ENCODE measurements at regions not wholly inside any gene's neighbourhood (a gene's known extent, or its start where the extent isn't known, plus 50 kb on each side); places are given as distances from the start of the nearest gene placed in this dataset.

- TF ChIP-seq CTCF (conservative IDR thresholded peaks at IDR 0.05; ENCODE audit: low read depth, low read length) (no peak), EZH2 (IDR thresholded peaks at IDR 0.05; ENCODE audit: borderline replicate concordance, low read depth, low read length, poor library complexity, severe bottlenecking) (no peak)
Observed at GRCh38 chr15:100806157-100806556, 73.5 kb upstream of the ALDH1A3 start.
